A549 (cell line): ENCODE measurements at regions not wholly inside any gene's neighbourhood (a gene's known extent, or its start where the extent isn't known, plus 50 kb on each side); places are given as distances from the start of the nearest gene placed in this dataset.
"Not testable (repeated sequence)": the region's sequence is repeated elsewhere in the genome, so short reads cannot be mapped to it uniquely, and the experiment has no call there.

Source experiments
- ATAC-seq, 2 experiments: fragments of 200-7000 bp in 1 of 2; fragments of >200 bp in 1 of 2; cut with Nextera tagmentation in 1 of 2; cut with Tn5 transposase in 1 of 2; 3 replicates each; pipeline versions ENCODE4 v1.8.0 to v1.9.1; 2018 to 2020; ENCODE audit warnings: mild to moderate bottlenecking in 1 of 2, moderate library complexity in 1 of 2
- CTCF ChIA-PET: fragments of 300-600 bp; sonication (Branson Sonifier 250); formaldehyde crosslinking; extraction: SDS; loops from one replicate; lab custom pipeline; 2021; ENCODE audit warnings: antibody characterized with exemption, inconsistent platforms; lab: Yijun Ruan, JAX
- POLR2A ChIA-PET: fragments of 350-600 bp; formaldehyde crosslinking; extraction: SDS; loops from one replicate; lab custom pipeline; 2021; ENCODE audit warnings: antibody characterized with exemption, inconsistent platforms; lab: Yijun Ruan, JAX
- DNase-seq, 2 experiments: peaks; one replicate each; pipeline versions ENCODE4 v3.0.0 to v3.0.0-alpha.2; 2011 to 2016; ENCODE audit warnings: low read depth in 1 of 2, low spot score in 1 of 2
- FAIRE-seq: peaks from 2 replicates; lab custom pipeline; 2011; peaks lifted over from hg19 to GRCh38; lab: Jason Lieb, UNC
- H3K27ac ChIP-seq, 2 experiments: fragments of >200 bp; sonication (Bioruptor Twin); formaldehyde crosslinking; 3 replicates each; pipeline ENCODE4 v1.5.1; 2016 to 2017
- H3K4me1 ChIP-seq: fragments of >200 bp; sonication (Bioruptor Twin); formaldehyde crosslinking; 3 replicates; pipeline ENCODE4 v1.6.1; 2016
- H3K4me2 ChIP-seq: fragments of >200 bp; sonication (Bioruptor Twin); formaldehyde crosslinking; 3 replicates; pipeline ENCODE4 v1.6.1; 2016
- H3K4me3 ChIP-seq: fragments of >200 bp; sonication (Bioruptor Twin); formaldehyde crosslinking; 3 replicates; pipeline ENCODE4 v1.5.1; 2016
- H3K9me3 ChIP-seq: fragments of >200 bp; sonication (Bioruptor Twin); formaldehyde crosslinking; 3 replicates; pipeline ENCODE4 v1.6.1; 2016
- CBX8 ChIP-seq: fragments of 200-600 bp; sonication (generic); IDR thresholded peaks from 2 replicates; pipeline ENCODE4 v1.6.1; 2016
- CEBPB ChIP-seq, 2 experiments: fragments of >200 bp in 1 of 2; sonication (Bioruptor Twin) in 1 of 2; formaldehyde crosslinking in 1 of 2; IDR thresholded peaks; 2 replicates each; pipeline ENCODE4 v1.6.1; 2012 to 2016
- CHD2 ChIP-seq: fragments of 150-350 bp; IDR thresholded peaks from 2 replicates; pipeline ENCODE4 v1.6.1; 2014; ENCODE audit warnings: low read length; ENCODE audit not compliant: partially characterized antibody
- CHD4 ChIP-seq: fragments of 200-600 bp; sonication (generic); IDR thresholded peaks from 2 replicates; pipeline ENCODE4 v1.6.1; 2016; ENCODE audit warnings: antibody characterized with exemption, mild to moderate bottlenecking, borderline replicate concordance
- EHF ChIP-seq: fragments of 250-450 bp; sonication (Bioruptor Pico); IDR thresholded peaks from 2 replicates; pipeline ENCODE4 v1.5.0; 2020; ENCODE audit warnings: mild to moderate bottlenecking
- EHMT2 ChIP-seq: fragments of 200-600 bp; sonication (generic); IDR thresholded peaks from 2 replicates; pipeline ENCODE4 v1.6.1; 2016; ENCODE audit warnings: antibody characterized with exemption, low read depth, mild to moderate bottlenecking, moderate library complexity
- FOSL2 ChIP-seq, 2 experiments: fragments of 450-650 bp in 1 of 2; fragments of >200 bp in 1 of 2; sonication (Bioruptor Twin) in 1 of 2; formaldehyde crosslinking; IDR thresholded peaks; 2 replicates each; pipeline versions ENCODE4 v1.5.0 to v1.6.1; 2016 to 2020; ENCODE audit warnings: mild to moderate bottlenecking in 1 of 2, moderate library complexity in 1 of 2
- GATA3 ChIP-seq: IDR thresholded peaks from 2 replicates; pipeline ENCODE4 v1.6.1; 2012; ENCODE audit warnings: borderline replicate concordance
- HOXB13 ChIP-seq: fragments of 250-450 bp; sonication (Bioruptor Pico); IDR thresholded peaks from 2 replicates; pipeline ENCODE4 v1.5.0; 2020; ENCODE audit warnings: low read depth, mild to moderate bottlenecking, moderate library complexity
- HOXB5 ChIP-seq: fragments of 250-450 bp; sonication (Bioruptor Pico); IDR thresholded peaks from 2 replicates; pipeline ENCODE4 v1.5.0; 2020; ENCODE audit warnings: mild to moderate bottlenecking, moderate library complexity
- POLR2AphosphoS2 ChIP-seq: conservative IDR thresholded peaks from 2 replicates; pipeline ENCODE4 v1.6.1; 2012; ENCODE audit warnings: low read length, improper control_type of control experiment, inconsistent platforms
- RAD21 ChIP-seq, 2 experiments: fragments of >200 bp in 1 of 2; sonication (Bioruptor Twin) in 1 of 2; formaldehyde crosslinking in 1 of 2; IDR thresholded peaks in 1 of 2; conservative IDR thresholded peaks in 1 of 2; 2 replicates in 1 of 2; 3 replicates in 1 of 2; pipeline ENCODE4 v1.6.1; 2012 to 2018; ENCODE audit warnings: inconsistent platforms in 1 of 2
- RCOR1 ChIP-seq: fragments of 150-350 bp; IDR thresholded peaks from 2 replicates; pipeline ENCODE4 v1.6.1; 2014; ENCODE audit warnings: antibody characterized with exemption, low read length, low read depth
- SMC3 ChIP-seq: fragments of >200 bp; sonication (Bioruptor Twin); formaldehyde crosslinking; IDR thresholded peaks from 3 replicates; pipeline ENCODE4 v1.6.1; 2018; ENCODE audit warnings: inconsistent platforms
- TP53 ChIP-seq: fragments of 250-450 bp; sonication (Bioruptor Pico); IDR thresholded peaks from 2 replicates; pipeline ENCODE4 v1.5.0; 2021; ENCODE audit warnings: mild to moderate bottlenecking, moderate library complexity
- WGBS: methylation state at CpG from one replicate; pipeline ENCODE4 v1.1.6; 2017; ENCODE audit errors: missing lambda C conversion rate; 5-methylcytosine and 5-hydroxymethylcytosine counted together
- TF ChIP-seq, protein P1 (sequence below): fragments of >200 bp; sonication (Bioruptor Twin); formaldehyde crosslinking; IDR thresholded peaks from 3 replicates; pipeline ENCODE4 v1.6.1; 2016
- TF ChIP-seq, protein P2 (sequence below): IDR thresholded peaks from 2 replicates; pipeline ENCODE4 v1.6.1; 2012; ENCODE audit warnings: low read depth, borderline replicate concordance
- TF ChIP-seq, protein P3 (sequence below): IDR thresholded peaks from 2 replicates; pipeline ENCODE4 v1.6.1; 2012

DNA sequence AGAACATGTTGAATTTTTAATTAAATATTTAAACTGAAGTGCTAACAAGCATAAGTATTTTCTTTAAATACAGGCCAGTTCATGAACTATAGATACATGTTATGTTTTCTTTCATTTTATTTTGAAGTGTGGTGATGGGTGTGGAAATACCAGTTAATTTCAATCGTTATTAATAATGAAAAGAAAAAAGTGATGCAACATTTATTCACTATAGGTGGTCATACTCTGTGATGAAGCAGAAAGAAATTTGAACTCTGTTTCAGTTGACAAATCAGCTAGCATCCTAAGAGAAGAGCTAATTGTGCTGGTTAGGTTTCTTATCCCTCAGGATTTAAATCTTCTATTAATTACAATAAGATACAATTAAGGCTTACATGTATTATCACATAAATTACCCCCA, 795.1 kb upstream of the DDX18 start:
- DNase-seq (no peak), ATAC-seq (no peak), FAIRE-seq (no peak)
- ChIA-PET CTCF (no interaction called here), POLR2A (no interaction called here)
- Histone ChIP-seq H3K27ac (no peak overlapping the region), H3K4me3 (no peak overlapping the region), H3K4me2 (no peak overlapping the region), H3K4me1 (no peaks in the 10 kb centered on the region), H3K9me3 (no peaks in the 10 kb centered on the region)
- 2% methylated on average over 1 of the region's 1 CpG for WGBS
- TF ChIP-seq CHD4 (no peak), EHF (no peak), TP53 (CRISPR knock-in tag) (no peak), CBX8 (no peak), RAD21 (conservative IDR thresholded peaks at IDR 0.05 in 1 of 2, IDR thresholded peaks at IDR 0.05 in 1 of 2) (no peak), CHD2 (no peak), HOXB5 (CRISPR knock-in tag) (no peak), SMC3 (no peak), GATA3 (no peak)
- TF ChIP-seq, protein P1, sequence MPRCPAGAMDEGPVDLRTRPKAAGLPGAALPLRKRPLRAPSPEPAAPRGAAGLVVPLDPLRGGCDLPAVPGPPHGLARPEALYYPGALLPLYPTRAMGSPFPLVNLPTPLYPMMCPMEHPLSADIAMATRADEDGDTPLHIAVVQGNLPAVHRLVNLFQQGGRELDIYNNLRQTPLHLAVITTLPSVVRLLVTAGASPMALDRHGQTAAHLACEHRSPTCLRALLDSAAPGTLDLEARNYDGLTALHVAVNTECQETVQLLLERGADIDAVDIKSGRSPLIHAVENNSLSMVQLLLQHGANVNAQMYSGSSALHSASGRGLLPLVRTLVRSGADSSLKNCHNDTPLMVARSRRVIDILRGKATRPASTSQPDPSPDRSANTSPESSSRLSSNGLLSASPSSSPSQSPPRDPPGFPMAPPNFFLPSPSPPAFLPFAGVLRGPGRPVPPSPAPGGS, result no peak
- TF ChIP-seq, protein P2, sequence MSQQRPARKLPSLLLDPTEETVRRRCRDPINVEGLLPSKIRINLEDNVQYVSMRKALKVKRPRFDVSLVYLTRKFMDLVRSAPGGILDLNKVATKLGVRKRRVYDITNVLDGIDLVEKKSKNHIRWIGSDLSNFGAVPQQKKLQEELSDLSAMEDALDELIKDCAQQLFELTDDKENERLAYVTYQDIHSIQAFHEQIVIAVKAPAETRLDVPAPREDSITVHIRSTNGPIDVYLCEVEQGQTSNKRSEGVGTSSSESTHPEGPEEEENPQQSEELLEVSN, result no peak

DNA sequence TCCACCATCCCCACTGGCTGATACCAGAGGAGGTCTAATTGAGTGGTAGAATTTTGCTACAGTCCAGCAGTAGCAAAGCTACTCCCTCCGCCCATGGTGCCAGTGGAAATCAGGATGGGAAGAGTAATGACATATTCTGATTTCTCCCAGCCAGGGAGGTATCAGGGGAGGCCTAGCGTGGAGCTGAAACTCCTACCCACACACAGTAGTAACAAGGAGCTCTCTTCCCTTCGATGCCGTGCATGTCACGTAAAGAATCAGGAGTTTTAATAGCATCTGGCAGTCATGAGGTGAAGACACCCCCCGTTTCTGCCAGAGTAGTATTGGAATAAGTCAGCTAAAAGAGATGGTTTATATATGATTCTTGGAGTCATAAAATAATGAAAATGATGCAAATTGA, 786.8 kb upstream of the DDX18 start:
- FAIRE-seq (no peak), ATAC-seq (no peak), DNase-seq (no peak)
- CTCF ChIA-PET, result no interaction called here
- H3K4me2 ChIP-seq, result no peak overlapping the region
- H3K4me1 ChIP-seq, result no peaks in the 10 kb centered on the region
- no peak overlapping the region for H3K27ac ChIP-seq
- POLR2A ChIA-PET, result no interaction called here
- no peaks in the 10 kb centered on the region; the same call in 2 of the 3 replicates for H3K9me3 ChIP-seq
- H3K4me3 ChIP-seq, result no peak overlapping the region
- TF ChIP-seq, protein P3, sequence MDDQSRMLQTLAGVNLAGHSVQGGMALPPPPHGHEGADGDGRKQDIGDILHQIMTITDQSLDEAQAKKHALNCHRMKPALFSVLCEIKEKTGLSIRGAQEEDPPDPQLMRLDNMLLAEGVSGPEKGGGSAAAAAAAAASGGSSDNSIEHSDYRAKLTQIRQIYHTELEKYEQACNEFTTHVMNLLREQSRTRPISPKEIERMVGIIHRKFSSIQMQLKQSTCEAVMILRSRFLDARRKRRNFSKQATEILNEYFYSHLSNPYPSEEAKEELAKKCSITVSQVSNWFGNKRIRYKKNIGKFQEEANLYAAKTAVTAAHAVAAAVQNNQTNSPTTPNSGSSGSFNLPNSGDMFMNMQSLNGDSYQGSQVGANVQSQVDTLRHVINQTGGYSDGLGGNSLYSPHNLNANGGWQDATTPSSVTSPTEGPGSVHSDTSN, result no peak
- no peak for TF ChIP-seq CEBPB (IDR thresholded peaks at IDR 0.05)
- no peak for TF ChIP-seq RCOR1
- TF ChIP-seq TP53 (CRISPR knock-in tag), result no peak
- no peak for TF ChIP-seq EHMT2
- TF ChIP-seq HOXB13, result no peak
- TF ChIP-seq CBX8, result no peak
- no peak for TF ChIP-seq POLR2AphosphoS2
- TF ChIP-seq FOSL2 (IDR thresholded peaks at IDR 0.05), result no peak
- TF ChIP-seq FOSL2 (CRISPR knock-in tag; IDR thresholded peaks at IDR 0.05), result no peak
- 1% methylated on average over 6 of the region's 6 CpGs for WGBS

DNA sequence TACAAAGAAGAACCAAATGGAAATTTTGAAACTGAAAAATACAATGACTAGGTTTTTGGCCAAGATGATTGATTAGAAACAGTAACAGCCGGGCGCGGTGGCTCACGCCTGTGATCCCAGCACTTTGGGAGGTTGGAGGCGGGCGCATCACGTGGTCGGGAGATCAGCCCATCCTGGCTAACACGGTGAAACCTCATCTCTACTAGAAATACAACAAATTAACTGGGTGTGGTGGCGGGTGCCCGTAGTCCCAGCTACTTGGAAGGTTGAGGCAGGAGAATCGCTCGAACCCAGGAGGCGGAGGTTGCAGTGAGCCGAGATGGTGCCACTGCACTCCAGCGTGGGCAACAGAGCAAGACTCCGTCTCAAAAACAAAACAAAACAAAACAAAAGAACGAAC, 785.8 kb upstream of the DDX18 start:
- FAIRE-seq, H3K4me2 ChIP-seq, H3K4me1 ChIP-seq, DNase-seq, POLR2A ChIA-PET, H3K9me3 ChIP-seq, H3K4me3 ChIP-seq, CTCF ChIA-PET, H3K27ac ChIP-seq, ATAC-seq: not testable (repeated sequence)
- 19% methylated on average over 18 of the region's 18 CpGs for WGBS
